HEK293 (cell line): ENCODE measurements at regions not wholly inside any gene's neighbourhood (a gene's known extent, or its start where the extent isn't known, plus 50 kb on each side); places are given as distances from the start of the nearest gene placed in this dataset.

Experiments used
- CTCF ChIA-PET: fragments of 350-600 bp; formaldehyde crosslinking; extraction: SDS; loops from one replicate; lab custom pipeline; 2021; ENCODE audit warnings: antibody characterized with exemption; lab: Yijun Ruan, JAX
- POLR2A ChIA-PET: fragments of 300-600 bp; formaldehyde crosslinking; extraction: SDS; loops from one replicate; lab custom pipeline; 2020; ENCODE audit warnings: antibody characterized with exemption, inconsistent platforms; lab: Yijun Ruan, JAX
- H3K27ac ChIP-seq: fragments of 200-500 bp; sonication (Bioruptor generic); 2 replicates; pipeline ENCODE4 v1.5.1; 2014; ENCODE audit warnings: low read depth, low read length, control low read depth, inconsistent platforms; ENCODE audit errors: extremely low read depth
- H3K36me3 ChIP-seq, 2 experiments: fragments of 200-500 bp in 1 of 2; sonication (Bioruptor generic) in 1 of 2; 1 replicate in 1 of 2; 2 replicates in 1 of 2; pipeline ENCODE4 v1.5.1; 2014 to 2017; ENCODE audit warnings: inconsistent platforms in 2 of 2, low read length in 2 of 2; ENCODE audit not compliant: control insufficient read depth in 2 of 2, insufficient read depth in 1 of 2
- H3K4me1 ChIP-seq: fragments of 200-500 bp; sonication (Bioruptor generic); 2 replicates; pipeline ENCODE4 v1.5.1; 2014; ENCODE audit warnings: mild to moderate bottlenecking, low read length, inconsistent platforms; ENCODE audit not compliant: control insufficient read depth, insufficient read depth
- H3K4me3 ChIP-seq: 2 replicates; pipeline ENCODE4 v1.5.1; 2011; ENCODE audit warnings: low read depth, mild to moderate bottlenecking, control low read depth, low read length, moderate library complexity
- H3K9me3 ChIP-seq: fragments of 200-500 bp; sonication (Bioruptor generic); 2 replicates; pipeline ENCODE4 v1.5.1; 2014; ENCODE audit warnings: low read depth, low read length, inconsistent platforms; ENCODE audit not compliant: control insufficient read depth, insufficient read depth
- FEZF1 ChIP-seq: fragments of 450-650 bp; formaldehyde crosslinking; IDR thresholded peaks from 2 replicates; pipeline ENCODE4 v1.5.1; 2016; ENCODE audit warnings: missing biosample characterization, missing genetic modification characterization
- HOXD13 ChIP-seq: sonication (generic); formaldehyde crosslinking; IDR thresholded peaks from 2 replicates; pipeline ENCODE4 v1.8.0; 2022; ENCODE audit warnings: missing genetic modification reagents, borderline replicate concordance
- KLF16 ChIP-seq: fragments of 450-650 bp; formaldehyde crosslinking; IDR thresholded peaks from 2 replicates; pipeline ENCODE4 v1.5.1; 2017; ENCODE audit warnings: missing biosample characterization, missing genetic modification characterization
- MEIS1 ChIP-seq: sonication (generic); formaldehyde crosslinking; IDR thresholded peaks from 2 replicates; pipeline ENCODE4 v1.8.1; 2022; ENCODE audit warnings: missing genetic modification reagents, mild to moderate bottlenecking, borderline replicate concordance
- PRDM4 ChIP-seq: fragments of 450-650 bp; formaldehyde crosslinking; IDR thresholded peaks from 2 replicates; pipeline ENCODE4 v1.5.1; 2017; ENCODE audit warnings: missing biosample characterization, missing genetic modification characterization
- REPIN1 ChIP-seq: fragments of 450-650 bp; formaldehyde crosslinking; IDR thresholded peaks from 2 replicates; pipeline ENCODE4 v1.5.1; 2017; ENCODE audit warnings: missing biosample characterization, missing genetic modification characterization, low read depth
- ZBTB11 ChIP-seq: fragments of 450-650 bp; formaldehyde crosslinking; conservative IDR thresholded peaks from 2 replicates; pipeline ENCODE4 v1.5.1; 2016; ENCODE audit warnings: low read depth, missing biosample characterization, missing genetic modification characterization
- ZEB2 ChIP-seq: fragments of 450-650 bp; formaldehyde crosslinking; IDR thresholded peaks from 2 replicates; pipeline ENCODE4 v1.5.1; 2016; ENCODE audit warnings: missing biosample characterization, missing genetic modification characterization
- ZFP3 ChIP-seq: fragments of 450-650 bp; formaldehyde crosslinking; IDR thresholded peaks from 2 replicates; pipeline ENCODE4 v1.5.1; 2016; ENCODE audit warnings: low read depth, missing biosample characterization, missing genetic modification characterization
- ZFP37 ChIP-seq: fragments of 450-650 bp; formaldehyde crosslinking; IDR thresholded peaks from 2 replicates; pipeline ENCODE4 v1.5.1; 2016; ENCODE audit warnings: missing biosample characterization, missing genetic modification characterization
- ZNF114 ChIP-seq: fragments of 450-650 bp; formaldehyde crosslinking; IDR thresholded peaks from 2 replicates; pipeline ENCODE4 v1.5.0; 2017; ENCODE audit warnings: missing biosample characterization, missing genetic modification characterization
- ZNF121 ChIP-seq: fragments of 450-650 bp; formaldehyde crosslinking; IDR thresholded peaks from 2 replicates; pipeline ENCODE4 v1.5.1; 2016; ENCODE audit warnings: missing biosample characterization, missing genetic modification characterization
- ZNF132 ChIP-seq: fragments of 450-650 bp; formaldehyde crosslinking; IDR thresholded peaks from 2 replicates; pipeline ENCODE4 v1.5.1; 2017; ENCODE audit warnings: missing biosample characterization, missing genetic modification characterization, borderline replicate concordance
- ZNF202 ChIP-seq: fragments of 450-650 bp; formaldehyde crosslinking; IDR thresholded peaks from 2 replicates; pipeline ENCODE4 v1.5.1; 2016; ENCODE audit warnings: missing biosample characterization, missing genetic modification characterization, borderline replicate concordance
- ZNF248 ChIP-seq: fragments of 450-650 bp; formaldehyde crosslinking; IDR thresholded peaks from 2 replicates; pipeline ENCODE4 v1.5.1; 2017; ENCODE audit warnings: missing biosample characterization, missing genetic modification characterization
- ZNF280D ChIP-seq: fragments of 450-650 bp; formaldehyde crosslinking; IDR thresholded peaks from 2 replicates; pipeline ENCODE4 v1.5.1; 2016; ENCODE audit warnings: missing biosample characterization, missing genetic modification characterization
- ZNF292 ChIP-seq: fragments of 450-650 bp; formaldehyde crosslinking; IDR thresholded peaks from 2 replicates; pipeline ENCODE4 v1.5.1; 2016; ENCODE audit warnings: low read depth, missing biosample characterization, missing genetic modification characterization, borderline replicate concordance
- ZNF324 ChIP-seq: fragments of 450-650 bp; formaldehyde crosslinking; IDR thresholded peaks from 2 replicates; pipeline ENCODE4 v1.5.1; 2016; ENCODE audit warnings: missing biosample characterization, missing genetic modification characterization
- ZNF423 ChIP-seq: fragments of 450-650 bp; formaldehyde crosslinking; IDR thresholded peaks from 2 replicates; pipeline ENCODE4 v1.5.1; 2016; ENCODE audit warnings: missing biosample characterization, missing genetic modification characterization
- ZNF501 ChIP-seq: fragments of 450-650 bp; formaldehyde crosslinking; IDR thresholded peaks from 2 replicates; pipeline ENCODE4 v1.5.1; 2016; ENCODE audit warnings: missing biosample characterization, missing genetic modification characterization
- ZNF513 ChIP-seq: fragments of 450-650 bp; IDR thresholded peaks from 2 replicates; pipeline ENCODE4 v1.5.1; 2018; ENCODE audit warnings: missing biosample characterization, missing genetic modification characterization
- ZNF561 ChIP-seq: fragments of 450-650 bp; IDR thresholded peaks from 2 replicates; pipeline ENCODE4 v1.5.1; 2018; ENCODE audit warnings: missing biosample characterization, missing genetic modification characterization, borderline replicate concordance
- ZNF621 ChIP-seq: fragments of 450-650 bp; formaldehyde crosslinking; IDR thresholded peaks from 2 replicates; pipeline ENCODE4 v1.5.1; 2017; ENCODE audit warnings: missing biosample characterization, missing genetic modification characterization
- ZNF623 ChIP-seq: fragments of 450-650 bp; formaldehyde crosslinking; IDR thresholded peaks from 2 replicates; pipeline ENCODE4 v1.5.1; 2016; ENCODE audit warnings: missing biosample characterization, missing genetic modification characterization
- ZNF768 ChIP-seq: fragments of 450-650 bp; formaldehyde crosslinking; IDR thresholded peaks from 2 replicates; pipeline ENCODE4 v1.5.1; 2018; ENCODE audit warnings: missing biosample characterization, mild to moderate bottlenecking, missing genetic modification characterization
- ZNF777 ChIP-seq: fragments of 450-650 bp; formaldehyde crosslinking; IDR thresholded peaks from 2 replicates; pipeline ENCODE4 v1.5.1; 2017; ENCODE audit warnings: missing biosample characterization, missing genetic modification characterization, borderline replicate concordance

- no peak overlapping the region for H3K27ac ChIP-seq
- no peaks in the 10 kb centered on the region for H3K36me3 ChIP-seq
- POLR2A ChIA-PET: no interaction called here
- H3K4me1 ChIP-seq: no peaks in the 10 kb centered on the region
- CTCF ChIA-PET: no interaction called here
- H3K4me3 ChIP-seq: no peak overlapping the region
- no peaks in the 10 kb centered on the region for H3K9me3 ChIP-seq
- TF ChIP-seq MEIS1 (no peak), FEZF1 (tag by site-specific recombination) (no peak), ZNF324 (tag by site-specific recombination) (no peak), ZNF561 (tag by site-specific recombination) (no peak), ZNF202 (no peak), ZNF423 (tag by site-specific recombination) (no peak), ZFP37 (tag by site-specific recombination) (no peak), HOXD13 (CRISPR knock-in tag) (no peak)
These were observed 86.2 kb downstream of the TSPAN8 start for GRCh38 chr12:71071536-71072097.

- ChIA-PET CTCF (no interaction called here), POLR2A (no interaction called here)
- no peaks in the 10 kb centered on the region for H3K36me3 ChIP-seq
- H3K27ac ChIP-seq: no peak overlapping the region
- H3K4me3 ChIP-seq: no peak overlapping the region
- no peaks in the 10 kb centered on the region for H3K4me1 ChIP-seq
- H3K9me3 ChIP-seq: no peaks in the 10 kb centered on the region
- TF ChIP-seq ZNF292 (no peak), ZFP3 (tag by site-specific recombination) (no peak), PRDM4 (tag by site-specific recombination) (no peak), ZNF621 (tag by site-specific recombination) (no peak), ZNF777 (tag by site-specific recombination) (no peak), ZBTB11 (tag by site-specific recombination) (no peak), ZNF768 (tag by site-specific recombination) (no peak), REPIN1 (tag by site-specific recombination) (no peak), ZNF132 (no peak), ZNF280D (tag by site-specific recombination) (no peak), KLF16 (tag by site-specific recombination) (no peak), ZNF623 (no peak), ZNF513 (no peak), ZEB2 (no peak), ZNF121 (tag by site-specific recombination) (no peak), ZNF248 (no peak), ZNF501 (tag by site-specific recombination) (no peak), ZNF114 (tag by site-specific recombination) (no peak)
These were observed 87.2 kb downstream of the TSPAN8 start for GRCh38 chr12:71070416-71071128.
